SKM-1 (cell line): ENCODE measurements at regions not wholly inside any gene's neighbourhood (a gene's known extent, or its start where the extent isn't known, plus 50 kb on each side); places are given as distances from the start of the nearest gene placed in this dataset.

ENCODE experiments used
- DNase-seq: peaks from one replicate; lab custom pipeline; 2025; ENCODE audit not compliant: unreplicated experiment; lab: John Stamatoyannopoulos, UW

- DNase-seq: no peak
Measured at GRCh38 chr5:117461403-117461802, 886.8 kb upstream of the SEMA6A start.

DNA sequence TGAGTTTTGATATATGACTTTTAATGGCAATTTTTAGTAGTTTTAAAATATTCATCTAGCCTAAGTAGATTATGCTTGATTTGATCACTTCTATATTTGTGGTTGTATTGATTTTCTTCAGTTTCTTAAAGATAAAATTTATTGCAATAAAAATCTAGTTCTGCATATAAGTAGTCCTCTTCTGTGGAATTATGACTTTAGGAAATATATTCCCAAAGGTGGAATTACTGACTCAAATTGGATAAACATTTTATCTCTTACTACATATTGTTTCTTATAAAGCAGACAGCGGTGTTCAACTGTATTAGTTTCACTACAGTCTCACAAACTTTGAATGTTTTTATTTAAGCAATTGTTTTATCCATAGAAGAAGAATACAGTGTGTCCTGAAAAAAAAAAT lies 883.0 kb upstream of the SEMA6A start:
- DNase-seq: no peak

DNA sequence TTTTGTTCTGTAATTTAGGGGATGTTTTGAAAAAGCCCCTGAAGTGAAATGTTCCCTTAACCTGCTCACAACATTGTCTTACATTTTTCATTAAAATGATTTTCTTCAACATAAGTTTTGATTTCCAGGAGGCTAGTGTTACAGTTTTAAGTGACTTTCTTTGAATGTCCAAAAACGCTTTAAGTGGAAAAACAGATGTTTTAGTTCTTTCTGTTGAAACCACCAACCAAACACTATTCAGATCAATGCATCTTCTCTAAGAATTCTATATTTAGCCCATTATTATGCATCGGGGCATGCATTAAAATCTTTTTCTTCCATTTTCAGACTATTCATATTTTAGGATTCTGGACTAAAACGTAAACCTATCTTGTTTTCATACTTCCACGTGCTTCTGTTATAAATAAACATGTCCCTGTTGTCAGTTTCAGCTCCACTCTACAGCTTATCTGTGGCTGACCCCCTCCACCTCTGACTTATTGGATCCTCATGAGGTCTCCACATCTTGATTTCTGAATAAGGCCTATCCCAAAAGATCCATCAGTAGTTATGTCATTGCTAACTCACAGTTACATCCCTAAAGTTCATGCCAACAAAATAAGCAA lies 882.3 kb upstream of the SEMA6A start:
- no peak for DNase-seq

- DNase-seq: no peak
Measured at GRCh38 chr5:117455236-117456233, 880.9 kb upstream of the SEMA6A start.

- DNase-seq: no peak
Measured at GRCh38 chr5:117454716-117455212, 880.1 kb upstream of the SEMA6A start.

DNA sequence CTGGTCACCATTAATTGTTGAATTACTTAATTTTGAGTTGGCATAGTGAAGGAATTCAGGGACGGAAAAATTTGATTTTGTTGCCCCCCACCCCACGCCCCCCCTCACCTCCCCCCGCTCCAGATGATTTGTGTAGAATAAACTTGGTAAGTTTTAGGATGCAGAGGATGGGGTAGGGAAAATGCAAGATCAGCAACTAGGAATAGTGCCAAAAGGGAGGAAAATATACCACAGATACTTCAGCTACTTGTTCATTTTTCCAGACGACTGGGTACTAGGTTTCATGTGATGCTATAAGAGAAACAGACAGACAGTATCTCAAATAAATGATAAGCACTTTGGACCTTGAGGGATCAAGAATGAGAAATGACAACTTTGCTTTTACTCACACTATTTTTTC lies 862.2 kb upstream of the SEMA6A start:
- no peak for DNase-seq

GRCh38 chr5:117435203-117435602 lies 860.6 kb upstream of the SEMA6A start:
- no peak for DNase-seq

- no peak for DNase-seq
Measured at GRCh38 chr5:117434254-117434653, 859.6 kb upstream of the SEMA6A start.

- DNase-seq: no peak
Measured at GRCh38 chr5:117433818-117434217, 859.2 kb upstream of the SEMA6A start.

DNA sequence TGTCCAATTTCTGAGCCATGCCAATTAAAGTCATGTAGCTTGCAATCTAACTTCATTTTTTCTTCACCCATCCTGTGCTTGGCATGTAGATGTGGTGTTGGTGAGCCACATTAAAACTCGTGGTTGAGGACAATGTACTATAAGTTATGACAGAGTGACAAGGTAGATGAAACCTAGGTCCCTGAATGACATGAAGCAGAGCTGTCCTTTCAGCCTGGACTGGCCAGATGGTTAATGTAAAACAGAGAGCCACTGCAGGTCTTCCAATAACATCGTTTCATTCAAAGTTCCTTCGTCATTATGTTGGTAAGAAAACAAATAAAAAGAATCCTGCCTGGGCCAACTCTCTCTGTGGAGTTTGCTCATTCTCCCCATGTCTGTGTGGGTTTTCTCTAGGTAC lies 856.5 kb upstream of the SEMA6A start:
- DNase-seq: no peak

GRCh38 chr5:117425163-117425562 lies 850.5 kb upstream of the SEMA6A start:
- DNase-seq: no peak

DNA sequence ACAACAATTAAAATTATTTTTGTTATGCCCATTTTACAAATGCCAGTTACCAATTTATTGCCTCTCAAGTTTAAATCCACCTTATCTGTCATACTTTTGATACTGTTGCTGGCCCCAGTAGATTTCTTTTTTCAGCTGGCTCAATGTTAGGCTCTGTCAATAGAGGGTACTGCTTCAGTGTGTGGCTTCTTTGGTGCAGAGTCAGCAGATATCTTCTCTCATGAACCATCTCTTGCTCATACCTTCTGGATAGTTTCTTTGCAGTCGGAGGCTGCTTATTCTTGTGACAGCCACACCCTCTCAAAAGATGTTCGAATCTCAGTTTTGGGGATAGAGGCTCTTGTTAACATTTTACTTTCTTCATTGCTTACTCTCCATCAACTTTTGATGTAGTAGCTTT lies 849.9 kb upstream of the SEMA6A start:
- DNase-seq: no peak

GRCh38 chr5:117417501-117417900 lies 842.9 kb upstream of the SEMA6A start:
- no peak for DNase-seq

DNA sequence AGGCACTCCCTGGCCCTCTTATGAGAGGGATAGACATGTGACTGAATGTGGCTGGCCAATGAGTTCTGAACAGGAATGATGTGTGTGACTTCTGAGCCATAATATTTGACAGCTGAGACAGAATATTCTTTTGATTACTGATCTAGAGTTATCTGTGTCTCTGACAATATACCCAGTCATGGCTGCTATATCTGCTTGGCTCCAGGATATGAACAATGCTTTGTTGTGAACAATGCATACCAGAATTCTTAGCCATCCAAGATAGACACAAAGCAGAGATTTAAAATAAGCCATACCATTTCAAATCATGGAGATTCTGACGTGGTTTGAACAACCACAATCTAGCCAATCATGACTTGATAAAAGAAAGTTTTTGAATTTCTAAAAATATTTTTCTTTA lies 840.3 kb upstream of the SEMA6A start:
- no peak for DNase-seq

- no peak for DNase-seq
Measured at GRCh38 chr5:117411701-117412100, 837.1 kb upstream of the SEMA6A start.

- DNase-seq: no peak
Measured at GRCh38 chr5:117405197-117405596, 830.6 kb upstream of the SEMA6A start.

- no peak for DNase-seq
Measured at GRCh38 chr5:117394506-117395157, 820.0 kb upstream of the SEMA6A start.

DNA sequence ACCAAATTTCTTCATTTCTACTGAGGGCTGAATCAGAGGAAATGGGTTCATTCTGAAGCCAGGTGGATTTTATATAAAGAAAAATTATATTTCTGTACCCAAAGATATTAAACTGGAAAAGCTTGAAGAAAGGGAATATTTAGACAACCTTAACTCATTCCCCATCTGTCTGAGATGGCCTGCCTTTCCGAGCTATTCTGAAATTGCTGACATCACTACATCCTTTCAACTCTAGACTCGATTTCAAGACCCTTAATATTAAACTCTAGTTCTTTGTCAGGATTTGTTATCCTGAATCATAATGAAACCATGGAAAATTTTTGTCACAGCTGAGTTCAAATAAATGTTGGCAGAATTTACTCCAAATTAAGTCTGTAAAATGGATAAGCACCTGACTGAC lies 818.5 kb upstream of the SEMA6A start:
- DNase-seq: no peak

DNA sequence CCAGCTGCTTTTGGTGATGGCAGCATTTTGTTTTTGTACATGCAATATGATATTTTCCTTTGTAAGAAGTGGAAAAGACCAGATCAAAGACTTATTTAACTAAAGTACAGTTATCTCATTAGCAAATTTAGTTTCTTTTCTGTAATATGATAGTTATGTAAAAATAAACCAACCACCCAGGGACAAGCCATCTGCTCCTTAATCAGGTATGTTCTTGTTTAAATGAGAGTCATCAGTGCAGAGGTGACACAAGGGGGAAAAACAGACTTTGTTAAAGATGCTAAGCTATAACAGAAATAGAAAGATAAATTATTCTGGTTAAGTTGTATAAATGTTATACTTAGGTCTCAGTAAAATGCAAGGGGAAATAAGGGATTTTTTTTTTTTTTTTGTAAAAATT lies 805.7 kb upstream of the SEMA6A start:
- no peak for DNase-seq

DNA sequence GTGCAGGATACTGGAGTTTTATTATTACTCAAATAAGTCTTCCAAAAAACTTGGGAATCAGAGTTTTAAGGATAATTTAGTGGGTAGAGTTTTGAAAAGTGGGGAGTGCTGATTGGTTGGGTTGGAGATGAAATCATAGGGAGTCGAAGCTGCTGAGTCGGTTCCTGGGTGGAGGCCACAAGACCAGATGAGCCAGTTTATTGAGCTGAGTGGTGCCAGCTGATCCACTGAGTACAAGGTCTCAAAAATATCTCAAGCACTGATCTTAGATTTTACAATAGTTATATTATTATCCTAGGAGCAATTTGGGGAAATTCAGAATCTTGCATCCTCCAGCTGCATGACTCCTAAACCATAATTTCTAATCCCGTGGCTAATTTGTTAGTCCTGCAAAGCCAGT lies 804.9 kb upstream of the SEMA6A start:
- DNase-seq: no peak

DNA sequence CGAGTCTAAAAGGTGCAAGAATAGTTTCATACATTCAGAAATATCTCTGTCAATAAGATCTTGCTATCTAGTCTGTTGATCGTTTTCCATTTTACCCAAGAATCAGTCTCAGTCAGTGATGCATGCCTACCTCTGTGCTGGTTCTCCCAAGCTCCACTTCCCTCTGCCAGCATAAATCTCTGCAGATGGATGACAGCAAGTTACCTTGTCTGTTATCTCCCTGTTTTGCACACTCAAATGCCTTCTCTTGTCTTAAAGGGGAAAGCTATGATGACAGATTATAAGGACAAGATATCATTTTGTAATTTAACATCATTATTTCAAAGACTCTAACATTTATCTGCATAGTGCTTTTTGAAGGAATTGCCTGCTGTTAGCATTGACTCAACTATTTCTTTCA lies 802.1 kb upstream of the SEMA6A start:
- DNase-seq: no peak

DNA sequence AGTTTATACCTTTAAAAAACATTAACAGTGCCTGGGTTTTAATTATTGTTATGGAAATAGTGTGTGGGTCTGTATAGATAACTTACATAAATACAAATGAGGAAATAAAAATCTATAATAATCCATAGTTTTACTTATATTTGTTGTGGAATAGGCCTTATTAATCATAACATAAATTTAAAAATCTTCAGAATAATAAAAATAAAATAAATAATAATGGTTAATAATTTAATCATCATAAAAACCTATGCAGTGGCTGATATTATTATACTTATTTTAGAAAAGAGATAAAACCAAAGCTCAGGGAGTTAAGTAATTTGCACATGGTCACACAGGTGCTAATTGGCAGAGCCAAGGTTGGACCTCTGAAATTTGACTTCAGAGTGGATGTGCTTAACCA lies 785.3 kb upstream of the SEMA6A start:
- no peak for DNase-seq
